Heart left ventricle (tissue), 16 donors: ENCODE measurements at regions not wholly inside any gene's neighbourhood (a gene's known extent, or its start where the extent isn't known, plus 50 kb on each side); places are given as distances from the start of the nearest gene placed in this dataset.
"Not testable (repeated sequence)": the region's sequence is repeated elsewhere in the genome, so short reads cannot be mapped to it uniquely, and the experiment has no call there.

Source experiments
- ATAC-seq, 4 donors: fragments of 200-7000 bp; cut with Tn5 transposase; one replicate each; pipeline ENCODE4 v1.9.1; 2020 to 2022; ENCODE audit warnings: moderate library complexity in 4 of 4, mild to moderate bottlenecking in 3 of 4, moderate number of reproducible peaks in 1 of 4
- DNase-seq, 5 donors: peaks; one replicate each; pipeline ENCODE4 v3.0.0-alpha.2; 2020
- H3K27ac ChIP-seq, 12 donors: fragments of 200-600 bp; sonication (generic) in 4 of 12; one replicate each; pipeline versions ENCODE4 v1.5.0 to v1.8.0; 2016 to 2022; ENCODE audit warnings: mild to moderate bottlenecking in 2 of 12
- H3K27me3 ChIP-seq, 9 donors: fragments of 200-600 bp; sonication (generic) in 2 of 9; one replicate each; pipeline versions ENCODE4 v1.5.1 to v1.8.0; 2016 to 2022; ENCODE audit warnings: mild to moderate bottlenecking in 3 of 9
- H3K36me3 ChIP-seq, 9 donors: fragments of 200-600 bp; sonication (generic) in 2 of 9; one replicate each; pipeline versions ENCODE4 v1.5.0 to v1.8.0; 2018 to 2022; ENCODE audit warnings: mild to moderate bottlenecking in 2 of 9
- H3K4me1 ChIP-seq, 12 donors: fragments of 200-600 bp; sonication (generic) in 4 of 12; one replicate each; pipeline versions ENCODE4 v1.5.0 to v1.8.0; 2016 to 2022; ENCODE audit warnings: mild to moderate bottlenecking in 3 of 12
- H3K4me3 ChIP-seq, 12 donors: fragments of 200-600 bp; sonication (generic) in 4 of 12; one replicate each; pipeline versions ENCODE4 v1.5.0 to v1.8.0; 2017 to 2022; ENCODE audit warnings: mild to moderate bottlenecking in 9 of 12, moderate library complexity in 4 of 12
- H3K9me3 ChIP-seq, 12 donors: fragments of 200-600 bp; sonication (generic) in 4 of 12; one replicate each; pipeline versions ENCODE4 v1.5.0 to v1.8.0; 2016 to 2022; ENCODE audit warnings: mild to moderate bottlenecking in 1 of 12
- CTCF ChIP-seq, 12 donors: fragments of 200-600 bp; sonication (generic) in 4 of 12; IDR thresholded peaks; one replicate each; pipeline versions ENCODE4 v1.5.0 to v1.8.0; 2018 to 2022; ENCODE audit warnings: antibody characterized with exemption in 12 of 12, mild to moderate bottlenecking in 5 of 12
- POLR2A ChIP-seq, 2 donors: fragments of 450-650 bp; IDR thresholded peaks; one replicate each; pipeline ENCODE4 v1.6.1; 2017; ENCODE audit warnings: antibody characterized with exemption in 2 of 2, mild to moderate bottlenecking in 2 of 2, moderate library complexity in 2 of 2
- WGBS, 4 donors: extraction: QIAGEN DNeasy Blood & Tissue Kit in 2 of 4; methylation state at CpG; one replicate each; pipeline versions ENCODE4 v1.1.5 to v1.1.7; 2013 to 2018; 5-methylcytosine and 5-hydroxymethylcytosine counted together
- intact Hi-C, 10 donors: fragments of 100-400 bp; cut with DNase I; formaldehyde crosslinking; loops; one replicate each; pipeline versions ENCODE4 v1.11.1 to v1.14.2; 2022
- donor health status: ischemic (EF 13 %, LVEDD 7.1; RV severe dilation, severe dysfunction).
- donor health status: healthy with polysubstance abuse.
- donor health status: DM: no; HTN: yes; CAD: no.
- donor health status: DM: no; HTN: no; CAD: no.
- donor health status: ischemic (EF 25% LVEDD 6.9; RV normal size, moderate dysfunction).
- donor health status: ischemic (EF 25% LVEDD 5.7; RV mildly dilated, moderate dysfunction).
- donor health status: healthy.
- donor health status: DM: yes; HTN: yes; CAD: no.
- donor health status: ischemic (EF 35%, LVEDD 5.7; RV mildly dilated, moderate dysfunction).
- donor health status: nonischemic (EF 11% LVEDD 7.7; RV severe dilation, severe dysfunction).
- donor health status: DM: yes; HTN: yes; CAD: no.
- donor health status: PGD.
- donor health status: ischemic (EF 29% LVEDD 5.4; RV normal size, mild dysfunction).
- donor health status: nonischemic (EF 23%, LVEDD 6.1; RV moderate dilation, normal function).

- H3K9me3 ChIP-seq, DNase-seq, H3K4me1 ChIP-seq, H3K4me3 ChIP-seq, H3K27ac ChIP-seq, H3K27me3 ChIP-seq, ATAC-seq, intact Hi-C loops, H3K36me3 ChIP-seq: not testable (repeated sequence)
- 89 to 95% (median 90%) methylated on average over 14 to 15 of the region's 15 CpGs for WGBS, 4 donors
Observed at GRCh38 chrX:123788193-123788592, 55.3 kb upstream of the THOC2 start.

- Histone ChIP-seq H3K36me3 (no peaks in the 10 kb centered on the region), H3K27ac (no peak overlapping the region), H3K4me3 (no peak overlapping the region), H3K9me3 (no peaks in the 10 kb centered on the region), H3K27me3 (no peaks in the 10 kb centered on the region), H3K4me1 (peaks cover 0 to 7% (median 0%) of the 10 kb centered on the region in 12 donors)
- no peak for DNase-seq
- intact Hi-C loops = no loop called here
- TF ChIP-seq CTCF (IDR thresholded peaks at IDR 0.05) (no peak), POLR2A (IDR thresholded peaks at IDR 0.05) (no peak)
- no peak for ATAC-seq
Observed at GRCh38 chrX:123788744-123789143, 55.9 kb upstream of the THOC2 start.

- H3K27ac ChIP-seq = no peak overlapping the region
- no peak overlapping the region for H3K4me3 ChIP-seq
- DNase-seq = no peak
- no peaks in the 10 kb centered on the region for H3K36me3 ChIP-seq
- 81 to 95% (median 89%) methylated on average over 8 of the region's 8 CpGs for WGBS, 4 donors
- H3K9me3 ChIP-seq = no peaks in the 10 kb centered on the region
- no peak for TF ChIP-seq POLR2A (IDR thresholded peaks at IDR 0.05)
- TF ChIP-seq CTCF (IDR thresholded peaks at IDR 0.05) = no peak
- intact Hi-C loops = no loop called here
- ATAC-seq = no peak
- H3K27me3 ChIP-seq = no peaks in the 10 kb centered on the region
- H3K4me1 ChIP-seq = no peaks in the 10 kb centered on the region
Observed at GRCh38 chrX:123797543-123798447, 62.1 kb upstream of the XIAP start.

- DNase-seq, H3K9me3 ChIP-seq, H3K4me1 ChIP-seq, H3K27me3 ChIP-seq, H3K36me3 ChIP-seq, H3K4me3 ChIP-seq, H3K27ac ChIP-seq, ATAC-seq, intact Hi-C loops: not testable (repeated sequence)
- 69 to 84% (median 80%) methylated on average over 11 to 13 of the region's 13 CpGs for WGBS, 4 donors
Observed at GRCh38 chrX:123798706-123799430, 61.0 kb upstream of the XIAP start.

- TF ChIP-seq CTCF (IDR thresholded peaks at IDR 0.05) (no peak), POLR2A (IDR thresholded peaks at IDR 0.05) (no peak)
- H3K27me3 ChIP-seq = no peaks in the 10 kb centered on the region
- ATAC-seq (no peak), DNase-seq (no peak)
- no peak overlapping the region for H3K27ac ChIP-seq
- no peaks in the 10 kb centered on the region for H3K9me3 ChIP-seq
- H3K36me3 ChIP-seq = no peaks in the 10 kb centered on the region
- intact Hi-C loops = no loop called here
- peaks cover 0 to 6% (median 0%) of the 10 kb centered on the region in 12 donors for H3K4me1 ChIP-seq
- 62 to 86% (median 66%) methylated on average over 2 of the region's 2 CpGs for WGBS, 4 donors
- H3K4me3 ChIP-seq = no peak overlapping the region
Observed at GRCh38 chrX:123801901-123802300, 58.0 kb upstream of the XIAP start.
